Islet of Langerhans (tissue), 1 donor: ENCODE measurements at regions not wholly inside any gene's neighbourhood (a gene's known extent, or its start where the extent isn't known, plus 50 kb on each side); places are given as distances from the start of the nearest gene placed in this dataset.
A peak's percentile ranks its signal among the peaks of the same experiment; 100 is the strongest.

Experiments
- FAIRE-seq: peaks from one replicate; lab custom pipeline; 2011; peaks lifted over from hg19 to GRCh38; lab: Jason Lieb, UNC

DNA sequence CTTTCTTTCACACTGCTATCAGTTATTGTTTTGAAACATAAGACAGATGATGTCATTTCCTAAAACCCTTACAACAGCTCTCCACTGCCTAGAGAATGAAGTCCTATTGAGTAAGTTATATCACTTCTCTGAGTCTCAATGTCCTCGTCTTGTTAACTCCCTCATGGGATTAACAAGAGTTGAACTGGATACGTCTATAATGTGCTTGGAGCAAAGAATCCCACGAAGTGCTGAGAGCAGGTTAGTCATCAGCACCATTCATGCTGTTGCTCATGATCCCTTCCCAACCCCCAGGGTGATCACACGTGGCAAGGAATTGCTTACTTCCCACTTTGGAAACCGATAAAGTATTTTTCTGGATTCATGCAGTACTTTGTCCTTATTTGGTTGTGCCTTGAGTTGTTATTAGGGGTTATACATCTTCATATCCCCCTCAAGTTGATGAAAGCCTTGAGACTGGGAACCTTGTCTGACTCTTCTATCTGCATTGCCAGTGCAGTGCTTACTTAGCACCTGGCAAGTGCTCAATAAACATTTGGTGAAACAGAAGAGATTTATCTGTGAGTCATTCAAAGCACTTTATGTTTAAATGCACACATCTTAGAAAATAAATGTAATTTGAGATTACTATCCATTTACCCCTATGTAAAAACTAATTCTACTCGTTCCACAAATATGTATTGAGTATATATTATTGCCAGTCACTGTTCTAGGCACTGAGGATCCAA lies 487.5 kb downstream of the EPM2A start:
- no peak for FAIRE-seq

DNA sequence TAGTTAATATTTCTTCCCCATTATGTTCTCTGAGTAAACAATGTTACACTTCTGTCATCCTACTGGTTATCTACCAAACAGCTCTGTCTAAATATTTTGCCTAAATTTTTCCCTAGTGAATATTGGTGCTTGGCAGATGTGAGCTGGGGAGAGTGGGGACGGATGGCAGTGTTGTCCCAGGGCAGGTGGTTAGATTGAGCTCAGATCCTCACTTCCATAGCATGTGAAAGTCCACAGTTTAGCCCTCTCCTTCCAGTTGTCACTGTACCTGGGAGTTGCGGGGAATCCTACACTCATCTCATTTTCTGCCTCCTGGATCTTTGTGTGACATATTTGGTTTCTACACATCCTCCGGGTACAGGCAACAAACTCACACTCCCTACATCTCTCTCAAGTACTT lies 484.9 kb downstream of the EPM2A start:
- no peak for FAIRE-seq

DNA sequence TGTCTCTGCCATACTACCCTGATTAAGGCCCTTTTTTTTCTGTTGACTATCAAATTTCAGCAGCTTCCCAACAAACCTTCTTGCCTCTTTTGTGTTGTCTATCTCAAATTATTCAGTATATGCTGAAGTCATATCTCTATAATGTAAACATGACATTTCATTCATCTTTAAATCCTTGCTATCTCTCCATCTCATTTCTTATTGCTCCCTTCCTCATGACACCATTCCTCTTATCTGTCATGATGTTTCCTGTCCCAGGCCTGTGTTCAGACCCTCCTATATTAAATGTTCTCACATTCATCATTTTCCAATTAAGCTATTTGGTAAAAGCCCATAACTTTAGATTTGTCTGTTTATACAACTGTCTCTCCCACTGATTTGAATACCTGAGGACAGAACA lies 482.6 kb downstream of the EPM2A start:
- FAIRE-seq = no peak

- FAIRE-seq = no peak
Observed at GRCh38 chr6:145254649-145255401, 480.5 kb downstream of the EPM2A start.

DNA sequence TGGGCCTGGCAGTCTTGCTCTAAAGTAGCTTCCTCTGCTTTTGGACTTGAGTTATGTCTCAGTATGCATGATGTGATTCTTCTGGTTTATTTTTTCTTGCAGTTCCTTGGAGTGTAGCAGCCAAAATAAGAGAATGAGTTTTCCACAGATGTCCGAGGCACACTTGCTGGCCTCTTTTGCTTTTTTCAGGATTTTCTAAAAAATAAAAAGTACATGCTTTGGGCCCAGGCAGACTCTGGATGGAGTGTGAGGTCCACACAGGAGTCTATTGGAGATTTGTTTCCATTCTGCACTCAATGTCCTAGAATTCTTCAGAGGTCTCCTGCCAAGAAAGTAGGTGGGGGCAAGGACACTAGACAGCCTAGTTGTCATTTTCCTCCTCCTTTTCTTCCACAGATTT lies 477.6 kb downstream of the EPM2A start:
- FAIRE-seq = no peak

DNA sequence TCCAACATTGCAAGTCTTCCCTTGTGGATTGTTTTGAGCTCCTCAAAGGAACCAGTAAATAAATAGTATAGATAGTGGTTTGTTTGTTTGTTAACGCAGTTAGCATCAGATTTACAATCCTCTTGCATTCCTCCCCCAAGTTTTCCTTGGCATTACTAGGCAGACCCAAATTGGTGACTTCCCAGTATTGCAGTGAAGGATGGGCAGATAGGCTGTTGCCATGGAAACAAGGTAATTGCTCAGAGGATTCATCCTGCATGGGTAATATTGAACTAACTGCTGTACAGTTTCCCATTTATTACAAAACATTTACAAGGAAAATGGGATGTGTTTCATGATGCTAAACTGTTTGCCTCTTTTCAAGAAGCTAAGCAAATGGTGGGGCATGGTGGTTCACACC lies 477.2 kb downstream of the EPM2A start:
- no peak for FAIRE-seq

DNA sequence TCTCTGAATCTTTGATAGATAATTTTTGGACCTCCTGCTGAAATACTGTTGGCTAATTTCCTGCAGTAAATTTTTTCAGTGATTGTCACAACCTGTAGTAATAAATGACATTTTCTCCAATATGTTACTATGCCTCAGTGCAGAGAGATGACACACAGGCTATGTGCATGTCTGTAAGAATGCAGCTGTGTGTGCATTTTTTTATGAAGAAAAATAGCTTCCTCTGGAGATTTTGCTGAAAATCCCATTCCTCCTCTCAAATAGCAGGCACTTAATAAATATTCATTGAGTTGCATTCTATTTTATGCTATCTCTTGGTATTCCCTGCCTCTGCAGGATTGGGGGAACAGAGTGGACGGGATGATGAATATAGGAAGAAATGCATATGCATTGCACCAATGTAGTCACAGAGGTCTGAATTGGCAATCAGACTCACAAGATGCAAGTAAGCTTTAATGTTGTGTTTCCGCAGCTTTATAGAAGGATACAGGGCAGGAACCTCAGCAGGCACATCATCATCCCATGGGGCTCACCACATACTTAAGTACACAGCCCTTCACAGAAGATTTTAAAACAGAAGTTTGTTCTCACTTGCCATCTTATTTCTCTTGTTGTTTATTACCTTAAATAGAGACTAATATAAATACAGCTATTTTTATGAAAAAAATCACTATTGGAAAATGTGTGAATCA lies 474.7 kb downstream of the EPM2A start:
- no peak for FAIRE-seq

GRCh38 chr6:145261758-145262157 lies 473.6 kb downstream of the EPM2A start:
- FAIRE-seq = no peak

DNA sequence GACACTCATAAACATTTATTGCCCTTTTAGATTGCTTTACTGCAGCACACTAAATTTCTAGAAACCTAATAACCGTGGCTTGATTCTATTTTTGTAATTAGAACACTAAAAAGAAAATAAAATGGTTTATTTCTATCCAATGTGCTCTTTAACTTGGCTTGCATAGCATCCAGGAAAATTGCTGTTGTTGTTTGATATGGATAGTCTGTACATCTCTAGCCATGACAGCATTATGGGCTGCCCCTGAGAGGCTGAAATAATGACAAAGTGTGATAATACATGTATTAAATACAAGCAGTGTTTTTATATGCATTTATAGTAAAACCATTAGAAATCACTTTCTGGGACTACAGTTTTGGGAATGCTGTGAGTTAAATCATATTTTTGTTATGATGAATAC lies 472.5 kb downstream of the EPM2A start:
- FAIRE-seq = no peak

DNA sequence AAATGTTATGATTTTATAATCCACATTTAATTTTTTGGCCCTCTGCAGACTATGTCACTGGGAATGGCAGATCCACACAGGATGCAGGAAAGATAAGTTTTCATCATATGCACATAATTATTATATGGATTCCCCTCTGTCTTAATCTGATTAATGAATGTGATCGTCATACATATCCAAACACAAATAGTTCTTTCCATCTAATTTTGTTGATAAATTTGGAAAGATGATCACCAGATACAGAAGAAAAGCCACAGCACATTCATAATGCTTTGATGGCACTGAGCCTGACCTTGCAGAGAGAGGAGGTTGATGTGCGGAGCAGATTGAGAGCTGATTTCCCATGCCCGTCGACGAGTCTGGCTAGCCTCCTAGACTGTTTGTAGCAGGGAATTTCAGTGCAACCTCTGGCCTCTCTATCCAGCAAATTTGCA lies 471.5 kb downstream of the EPM2A start:
- FAIRE-seq = no peak

GRCh38 chr6:145266432-145267075 lies 468.8 kb downstream of the EPM2A start:
- no peak for FAIRE-seq

- peak; percentile 62 for FAIRE-seq
Observed at GRCh38 chr6:145267076-145267867, 468.0 kb downstream of the EPM2A start.

GRCh38 chr6:145270464-145270863 lies 464.9 kb downstream of the EPM2A start:
- no peak for FAIRE-seq

DNA sequence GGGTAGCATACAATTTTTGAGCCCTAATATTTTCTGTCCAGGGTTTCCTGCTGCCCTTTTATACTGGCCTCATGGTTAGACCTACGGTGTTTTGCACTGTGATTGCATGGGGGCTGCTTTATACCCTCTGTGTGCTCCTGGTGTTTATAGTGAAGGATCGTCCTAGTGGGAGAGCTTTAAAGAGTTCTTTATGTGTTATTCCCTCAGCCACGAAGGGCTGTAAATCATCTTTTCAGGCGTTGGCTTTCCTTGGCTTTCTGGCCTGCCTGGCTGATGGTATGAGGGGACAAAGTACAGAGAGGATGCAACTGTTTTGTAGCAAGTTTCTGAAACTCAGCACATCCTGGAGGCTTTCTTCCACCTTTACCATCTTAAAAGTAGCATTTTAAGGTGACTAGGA lies 464.3 kb downstream of the EPM2A start:
- no peak for FAIRE-seq

DNA sequence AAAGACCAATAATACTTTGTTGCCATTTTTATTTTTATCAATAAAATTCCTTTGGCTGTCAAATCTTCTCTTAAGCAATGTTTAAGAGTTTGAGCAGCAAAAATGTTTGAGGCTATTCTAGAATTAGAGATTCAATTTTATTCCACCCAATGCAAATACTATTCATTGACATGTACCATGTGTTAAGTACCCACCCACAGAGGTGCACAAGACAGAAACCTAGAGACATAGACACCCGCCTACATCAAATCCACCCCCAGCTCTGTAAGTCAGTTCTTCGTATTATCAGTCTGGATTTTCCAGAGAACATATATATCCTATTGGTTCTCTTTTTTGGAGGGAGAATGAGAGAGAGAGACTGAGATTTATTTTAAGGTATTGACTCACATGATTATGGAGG lies 463.7 kb downstream of the EPM2A start:
- no peak for FAIRE-seq

DNA sequence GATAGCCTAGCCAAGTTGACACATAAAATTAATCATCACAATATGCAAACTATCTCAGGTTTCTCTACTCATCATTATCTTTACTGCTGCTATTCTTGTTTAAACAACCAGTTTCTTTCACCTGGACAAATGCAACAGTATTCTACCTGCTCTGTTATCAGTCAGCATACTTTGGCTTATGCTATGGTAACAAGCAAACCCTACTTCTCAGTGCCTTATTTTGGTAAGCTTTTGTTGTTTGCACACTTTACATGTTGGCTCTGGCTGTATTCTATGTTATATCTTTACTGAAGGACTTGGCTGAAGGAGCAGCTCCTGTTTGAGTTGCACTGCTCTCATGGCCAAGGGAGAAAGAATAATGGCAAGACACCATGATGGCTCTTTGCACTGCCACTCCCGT lies 463.1 kb downstream of the EPM2A start:
- no peak for FAIRE-seq

DNA sequence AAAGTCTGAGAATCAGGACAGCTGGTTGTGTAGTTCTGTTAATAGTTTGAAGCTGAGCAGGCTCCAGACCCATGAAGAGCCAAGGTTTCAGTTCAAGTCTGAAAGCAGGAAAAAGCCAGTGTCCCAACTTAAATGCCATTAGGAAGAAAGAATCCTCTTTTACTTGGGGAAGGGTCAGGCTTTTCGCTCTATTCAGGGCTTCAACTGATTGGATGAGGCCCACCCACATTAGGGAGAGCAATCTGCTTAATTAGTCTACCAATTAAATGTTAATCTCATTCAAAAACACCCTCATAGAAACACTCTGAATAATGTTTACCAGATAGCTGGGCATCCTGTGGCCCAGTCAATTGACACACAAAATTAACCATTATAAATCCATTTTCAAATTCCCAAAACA lies 462.2 kb downstream of the EPM2A start:
- FAIRE-seq = no peak

- FAIRE-seq = no peak
Observed at GRCh38 chr6:145274083-145274482, 461.2 kb downstream of the EPM2A start.

GRCh38 chr6:145275019-145275418 lies 460.3 kb downstream of the EPM2A start:
- no peak for FAIRE-seq

DNA sequence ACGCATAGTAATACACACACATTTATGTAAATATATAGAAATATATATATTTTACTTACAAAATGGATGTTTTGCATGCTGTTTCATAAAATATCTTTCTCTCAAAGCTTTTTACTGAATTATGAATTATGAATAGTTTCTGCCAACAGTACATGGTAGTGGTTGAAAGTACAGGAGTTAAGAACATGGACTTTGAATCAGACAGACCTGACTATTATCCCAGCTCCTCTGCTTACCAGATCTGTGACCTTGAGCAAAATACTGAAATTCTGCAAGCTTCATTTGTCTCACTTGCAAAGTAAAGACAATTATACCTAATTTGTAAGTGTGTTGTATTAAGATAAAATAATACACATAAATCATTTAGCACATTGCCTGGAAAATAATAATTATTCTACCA lies 459.5 kb downstream of the EPM2A start:
- peak; percentile 53 for FAIRE-seq

DNA sequence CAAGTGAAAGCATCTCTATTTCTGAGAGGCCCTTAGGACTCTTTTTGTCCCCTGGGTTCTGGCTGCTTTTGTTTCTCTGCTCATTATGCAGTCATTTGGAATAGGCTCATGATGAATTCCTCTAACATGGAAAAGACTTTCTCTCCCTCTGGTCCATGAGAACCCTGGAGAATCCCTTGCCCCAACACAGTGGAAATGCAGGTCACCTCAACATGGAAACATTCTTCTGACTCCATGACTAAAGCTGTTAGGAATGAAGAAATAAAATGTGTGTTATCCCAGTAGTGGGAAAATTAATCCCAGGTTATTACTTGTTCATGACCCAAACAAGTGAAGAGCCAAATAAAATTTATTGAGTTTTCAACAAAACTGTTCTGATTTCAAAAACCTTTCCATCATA lies 458.6 kb downstream of the EPM2A start:
- no peak for FAIRE-seq
